H9 (cell line): ENCODE measurements at regions not wholly inside any gene's neighbourhood (a gene's known extent, or its start where the extent isn't known, plus 50 kb on each side); places are given as distances from the start of the nearest gene placed in this dataset.

Experiments used
- DNase-seq: peaks from one replicate; pipeline ENCODE4 v3.0.0-alpha.2; 2017
- H2AFZ ChIP-seq: one replicate; pipeline ENCODE4 v1.6.1; 2013; ENCODE audit warnings: mild to moderate bottlenecking, low read length, control low read depth, moderate library complexity
- H2AK5ac ChIP-seq: 2 replicates; pipeline ENCODE4 v1.6.1; 2013; ENCODE audit warnings: low read length, control low read depth, mixed read lengths; ENCODE audit not compliant: insufficient read length
- H2BK120ac ChIP-seq: one replicate; pipeline ENCODE4 v1.6.1; 2013; ENCODE audit warnings: low read depth, mild to moderate bottlenecking, low read length, control low read depth, inconsistent platforms; ENCODE audit not compliant: poor library complexity, severe bottlenecking
- H2BK12ac ChIP-seq: 2 replicates; pipeline ENCODE4 v1.6.1; 2013; ENCODE audit warnings: low read length, control low read depth, mixed read lengths, low read depth; ENCODE audit not compliant: insufficient read length
- H2BK15ac ChIP-seq: 2 replicates; pipeline ENCODE4 v1.6.1; 2013; ENCODE audit warnings: low read depth, low read length, control low read depth
- H2BK20ac ChIP-seq: one replicate; pipeline ENCODE4 v1.6.1; 2013; ENCODE audit warnings: low read depth, mild to moderate bottlenecking, low read length, control low read depth, inconsistent platforms; ENCODE audit not compliant: poor library complexity, severe bottlenecking
- H2BK5ac ChIP-seq: 2 replicates; pipeline ENCODE4 v1.6.1; 2013; ENCODE audit warnings: low read length, control low read depth, mixed read lengths; ENCODE audit not compliant: insufficient read length
- H3K14ac ChIP-seq: 2 replicates; pipeline ENCODE4 v1.6.1; 2013; ENCODE audit warnings: low read length, control low read depth; ENCODE audit not compliant: insufficient read depth
- H3K18ac ChIP-seq: 2 replicates; pipeline ENCODE4 v1.6.1; 2013; ENCODE audit warnings: low read depth, mild to moderate bottlenecking, mixed read lengths, low read length, control low read depth; ENCODE audit not compliant: insufficient read length
- H3K23ac ChIP-seq: 2 replicates; pipeline ENCODE4 v1.6.1; 2013; ENCODE audit warnings: low read length, control low read depth, mixed read lengths, low read depth; ENCODE audit not compliant: insufficient read length
- H3K23me2 ChIP-seq: 2 replicates; pipeline ENCODE4 v1.6.1; 2013; ENCODE audit warnings: low read depth, mild to moderate bottlenecking, mixed read lengths, low read length, control low read depth; ENCODE audit not compliant: insufficient read length, poor library complexity, severe bottlenecking
- H3K27ac ChIP-seq: 2 replicates; pipeline ENCODE4 v1.5.1; 2013; ENCODE audit warnings: low read length, control low read depth, mixed read lengths, low read depth; ENCODE audit not compliant: insufficient read length
- H3K27me3 ChIP-seq: 2 replicates; pipeline ENCODE4 v1.6.1; 2013; ENCODE audit warnings: low read length, control low read depth, inconsistent platforms; ENCODE audit not compliant: insufficient read depth
- H3K4ac ChIP-seq: 2 replicates; pipeline ENCODE4 v1.6.1; 2013; ENCODE audit warnings: low read depth, mild to moderate bottlenecking, control low read depth, inconsistent platforms, low read length, moderate library complexity
- H3K4me1 ChIP-seq: 2 replicates; pipeline ENCODE4 v1.6.1; 2013; ENCODE audit warnings: low read length, control low read depth, inconsistent platforms; ENCODE audit not compliant: insufficient read depth
- H3K4me2 ChIP-seq: 2 replicates; pipeline ENCODE4 v1.6.1; 2013; ENCODE audit warnings: low read length, control low read depth, mixed read lengths; ENCODE audit not compliant: insufficient read length, insufficient read depth
- H3K56ac ChIP-seq: 2 replicates; pipeline ENCODE4 v1.6.1; 2013; ENCODE audit warnings: low read depth, mild to moderate bottlenecking, mixed read lengths, low read length, control low read depth; ENCODE audit not compliant: insufficient read length
- H3K79me1 ChIP-seq: 2 replicates; pipeline ENCODE4 v1.6.1; 2013; ENCODE audit warnings: low read depth, mild to moderate bottlenecking, moderate library complexity, low read length, control low read depth, inconsistent platforms; ENCODE audit not compliant: insufficient read depth, poor library complexity, severe bottlenecking
- H3K79me2 ChIP-seq: 2 replicates; pipeline ENCODE4 v1.6.1; 2013; ENCODE audit warnings: low read length, control low read depth, inconsistent platforms; ENCODE audit not compliant: insufficient read depth
- H3K9ac ChIP-seq: 2 replicates; pipeline ENCODE4 v1.6.1; 2013; ENCODE audit warnings: low read length, control low read depth, mixed read lengths; ENCODE audit not compliant: insufficient read length; ENCODE audit errors: extremely low read depth
- H3K9me3 ChIP-seq: one replicate; pipeline ENCODE4 v1.6.1; 2013; ENCODE audit warnings: low read depth, low read length, inconsistent platforms; ENCODE audit not compliant: control insufficient read depth
- H3T11ph ChIP-seq: one replicate; pipeline ENCODE4 v1.6.1; 2013; ENCODE audit warnings: mild to moderate bottlenecking, low read length, control low read depth, inconsistent platforms
- H4K20me1 ChIP-seq: one replicate; pipeline ENCODE4 v1.6.1; 2013; ENCODE audit not compliant: control insufficient read depth, insufficient read length, insufficient read depth
- H4K5ac ChIP-seq: 2 replicates; pipeline ENCODE4 v1.6.1; 2013; ENCODE audit warnings: low read depth, mild to moderate bottlenecking, mixed read lengths, low read length, control low read depth; ENCODE audit not compliant: insufficient read length
- H4K8ac ChIP-seq: replicated peaks from 2 replicates; pipeline ENCODE4 v1.6.1; 2013; ENCODE audit warnings: low read length, control low read depth, mixed read lengths, low read depth; ENCODE audit not compliant: insufficient read length
- H4K91ac ChIP-seq: 2 replicates; pipeline ENCODE4 v1.6.1; 2013; ENCODE audit warnings: low read depth, mild to moderate bottlenecking, moderate library complexity, mixed read lengths, low read length, control low read depth; ENCODE audit not compliant: insufficient read length
- H3K27ac Mint-ChIP-seq, 3 experiments: 2 replicates in 2 of 3; 3 replicates in 1 of 3; pipeline ENCODE4 v1.8.0; 2020 to 2021; ENCODE audit warnings: mixed read lengths in 3 of 3, mild to moderate bottlenecking in 1 of 3, moderate library complexity in 1 of 3
- H3K27me3 Mint-ChIP-seq: 2 replicates; pipeline ENCODE4 v1.8.0; 2021; ENCODE audit warnings: low read depth, mild to moderate bottlenecking, moderate library complexity, mixed read lengths
- H3K36me3 Mint-ChIP-seq, 3 experiments: 2 replicates in 2 of 3; 3 replicates in 1 of 3; pipeline ENCODE4 v1.8.0; 2020 to 2021; ENCODE audit warnings: low read depth in 3 of 3, mixed read lengths in 3 of 3; ENCODE audit not compliant: insufficient read depth in 1 of 3
- H3K4me1 Mint-ChIP-seq, 2 experiments: 2 replicates each; pipeline ENCODE4 v1.8.0; 2020; ENCODE audit warnings: mixed read lengths in 2 of 2
- H3K4me3 Mint-ChIP-seq, 2 experiments: 2 replicates in 1 of 2; 3 replicates in 1 of 2; pipeline ENCODE4 v1.8.0; 2020 to 2021; ENCODE audit warnings: mild to moderate bottlenecking in 2 of 2, mixed read lengths in 2 of 2, moderate library complexity in 1 of 2
- H3K9me3 Mint-ChIP-seq, 2 experiments: 2 replicates in 1 of 2; 3 replicates in 1 of 2; pipeline ENCODE4 v1.8.0; 2020; ENCODE audit warnings: mild to moderate bottlenecking in 2 of 2, mixed read lengths in 2 of 2, moderate library complexity in 1 of 2
- WGBS: extraction: QIAGEN DNeasy Blood & Tissue Kit; methylation state at CpG from one replicate; pipeline ENCODE4 v1.1.7; 2013; ENCODE audit warnings: missing lambda C conversion rate, low lambda C conversion rate, mixed read lengths; ENCODE audit not compliant: insufficient read length; ENCODE audit errors: extremely low coverage; 5-methylcytosine and 5-hydroxymethylcytosine counted together
- TF ChIP-seq, protein P1 (sequence below): fragments of 200-600 bp; sonication (generic); conservative IDR thresholded peaks from 3 replicates; pipeline ENCODE4 v1.8.0; 2021; ENCODE audit warnings: antibody characterized with exemption, mild to moderate bottlenecking

DNA sequence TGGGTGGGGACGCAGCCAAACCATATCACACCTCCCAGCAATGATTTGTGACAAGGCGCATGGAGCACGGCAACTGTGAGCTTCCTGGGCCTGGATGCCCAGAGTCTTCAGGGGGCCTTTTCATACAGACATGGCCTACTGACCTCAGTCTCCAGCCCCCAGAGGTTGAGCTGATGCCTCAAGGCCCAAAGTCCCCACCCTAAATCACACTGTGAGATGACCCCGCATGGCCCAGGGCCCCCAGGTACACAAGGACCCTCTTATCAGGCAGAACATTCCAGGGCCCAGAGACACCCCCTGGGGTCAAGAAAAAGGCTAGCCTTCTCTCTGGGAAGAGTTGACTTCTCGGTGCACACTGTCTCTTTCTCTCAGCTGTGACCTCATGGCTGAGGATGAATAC lies 179.7 kb upstream of the C1orf174 start:
- Histone ChIP-seq H2AK5ac (no peak overlapping the region), H3K23me2 (no peaks in the 10 kb centered on the region), H4K91ac (no peak overlapping the region), H3K4me2 (no peak overlapping the region), H3K27me3 (no peaks in the 10 kb centered on the region), H3K79me1 (no peaks in the 10 kb centered on the region), H2AFZ (no peak overlapping the region), H2BK15ac (no peak overlapping the region), H3K18ac (no peak overlapping the region), H3K9ac (no peak overlapping the region), H4K5ac (no peak overlapping the region), H2BK120ac (no peak overlapping the region), H2BK5ac (no peak overlapping the region), H3K14ac (no peak overlapping the region), H3K4ac (no peak overlapping the region), H3K79me2 (no peaks in the 10 kb centered on the region), H3K27ac (no peak overlapping the region), H3K4me1 (no peaks in the 10 kb centered on the region), H3T11ph (no peak overlapping the region), H4K8ac (no peak overlapping the region), H2BK12ac (no peak overlapping the region), H3K9me3 (no peaks in the 10 kb centered on the region), H3K56ac (no peak overlapping the region), H4K20me1 (no peaks in the 10 kb centered on the region), H3K23ac (no peak overlapping the region), H2BK20ac (no peak overlapping the region)
- TF ChIP-seq, protein P1, sequence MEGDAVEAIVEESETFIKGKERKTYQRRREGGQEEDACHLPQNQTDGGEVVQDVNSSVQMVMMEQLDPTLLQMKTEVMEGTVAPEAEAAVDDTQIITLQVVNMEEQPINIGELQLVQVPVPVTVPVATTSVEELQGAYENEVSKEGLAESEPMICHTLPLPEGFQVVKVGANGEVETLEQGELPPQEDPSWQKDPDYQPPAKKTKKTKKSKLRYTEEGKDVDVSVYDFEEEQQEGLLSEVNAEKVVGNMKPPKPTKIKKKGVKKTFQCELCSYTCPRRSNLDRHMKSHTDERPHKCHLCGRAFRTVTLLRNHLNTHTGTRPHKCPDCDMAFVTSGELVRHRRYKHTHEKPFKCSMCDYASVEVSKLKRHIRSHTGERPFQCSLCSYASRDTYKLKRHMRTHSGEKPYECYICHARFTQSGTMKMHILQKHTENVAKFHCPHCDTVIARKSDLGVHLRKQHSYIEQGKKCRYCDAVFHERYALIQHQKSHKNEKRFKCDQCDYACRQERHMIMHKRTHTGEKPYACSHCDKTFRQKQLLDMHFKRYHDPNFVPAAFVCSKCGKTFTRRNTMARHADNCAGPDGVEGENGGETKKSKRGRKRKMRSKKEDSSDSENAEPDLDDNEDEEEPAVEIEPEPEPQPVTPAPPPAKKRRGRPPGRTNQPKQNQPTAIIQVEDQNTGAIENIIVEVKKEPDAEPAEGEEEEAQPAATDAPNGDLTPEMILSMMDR: no peak
- WGBS: no CpG with 5 or more reads among the region's 5 CpGs
- Mint-ChIP-seq H3K27ac (no peak overlapping the region), H3K4me1 (peaks cover 6 to 10% of the 10 kb centered on the region in 2 experiments), H3K27me3 (peaks cover 6% of the 10 kb centered on the region), H3K36me3 (peaks cover 3 to 9% (median 6%) of the 10 kb centered on the region in 3 experiments; a peak in 6 of 7 replicates), H3K4me3 (no peak overlapping the region), H3K9me3 (peaks cover 16 to 23% of the 10 kb centered on the region in 2 experiments)
- no peak for DNase-seq
